Fibroblast of the aortic adventitia (primary cell): ENCODE measurements at regions not wholly inside any gene's neighbourhood (a gene's known extent, or its start where the extent isn't known, plus 50 kb on each side); places are given as distances from the start of the nearest gene placed in this dataset.

Experiments
- DNase-seq: peaks from one replicate; pipeline ENCODE4 v3.0.0-alpha.2; 2010; ENCODE audit warnings: low read depth
- H3K4me3 ChIP-seq: 2 replicates; pipeline ENCODE4 v1.5.1; 2011; ENCODE audit warnings: low read depth, mild to moderate bottlenecking, control low read depth, low read length, moderate library complexity
- CTCF ChIP-seq: IDR thresholded peaks from 2 replicates; pipeline ENCODE4 v1.5.1; 2011; ENCODE audit warnings: mild to moderate bottlenecking, low read length, control low read depth, inconsistent platforms; ENCODE audit not compliant: insufficient read depth

DNA sequence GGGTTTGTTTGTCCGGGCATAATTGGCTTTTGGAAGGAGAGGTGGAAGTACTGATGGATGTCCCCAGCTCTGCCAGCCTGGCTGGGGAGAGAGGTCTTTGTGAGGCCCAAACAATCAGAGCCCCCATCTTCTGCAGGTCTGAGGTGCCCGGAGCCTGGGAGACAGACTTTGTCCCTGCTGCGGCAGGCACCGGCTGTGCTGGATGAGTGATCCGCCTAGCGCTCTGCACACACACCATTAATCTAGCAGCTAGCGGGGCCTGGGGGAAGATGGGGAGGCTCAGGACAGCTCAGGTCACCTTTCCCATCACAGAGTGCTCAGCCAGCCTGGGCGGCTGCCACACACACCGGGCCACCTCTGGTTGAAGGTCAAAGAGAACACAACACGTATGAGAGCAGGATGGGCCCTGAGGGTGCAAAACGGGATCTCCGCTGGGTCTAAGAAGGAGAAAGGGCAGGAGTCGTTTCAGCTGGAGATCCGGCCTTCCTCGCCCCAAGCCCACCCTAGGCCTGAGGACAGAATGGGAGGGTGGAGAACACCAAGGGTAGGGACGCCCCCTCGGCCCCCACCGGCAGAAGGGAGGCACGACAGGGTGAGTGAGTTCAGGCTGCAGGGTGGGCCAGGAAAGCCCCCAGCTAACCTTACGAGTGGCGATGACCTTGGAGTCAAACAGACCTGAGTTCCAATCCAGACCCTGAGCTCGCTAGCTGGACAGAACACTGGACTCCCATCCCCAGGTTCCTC, 341.8 kb downstream of the NPHP4 start:
- no peak overlapping the region for H3K4me3 ChIP-seq
- no peak for DNase-seq
- TF ChIP-seq CTCF, result no peak

GRCh38 chr1:5649795-5650194, 342.4 kb downstream of the NPHP4 start:
- TF ChIP-seq CTCF, result no peak
- no peak for DNase-seq
- H3K4me3 ChIP-seq, result no peak overlapping the region

DNA sequence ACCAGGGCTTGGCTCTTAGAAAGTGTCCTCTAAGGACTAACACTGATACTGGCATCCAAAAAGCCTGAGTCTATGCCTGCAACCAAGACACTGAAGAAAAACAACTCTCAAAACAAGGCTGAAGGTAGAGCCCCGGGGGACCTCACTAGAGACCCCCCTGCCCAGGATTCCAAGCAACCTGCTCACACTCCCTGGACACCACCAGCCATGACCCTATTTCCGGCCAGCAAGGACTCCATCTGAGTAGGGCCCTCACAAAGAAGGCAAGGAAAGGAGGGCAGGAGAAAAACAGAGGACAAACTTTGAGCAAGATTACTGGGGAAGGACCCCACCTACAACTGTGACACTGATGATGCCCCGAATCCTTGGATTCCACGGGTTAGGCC, 343.1 kb downstream of the NPHP4 start:
- TF ChIP-seq CTCF, result no peak
- no peak for DNase-seq
- no peak overlapping the region for H3K4me3 ChIP-seq

DNA sequence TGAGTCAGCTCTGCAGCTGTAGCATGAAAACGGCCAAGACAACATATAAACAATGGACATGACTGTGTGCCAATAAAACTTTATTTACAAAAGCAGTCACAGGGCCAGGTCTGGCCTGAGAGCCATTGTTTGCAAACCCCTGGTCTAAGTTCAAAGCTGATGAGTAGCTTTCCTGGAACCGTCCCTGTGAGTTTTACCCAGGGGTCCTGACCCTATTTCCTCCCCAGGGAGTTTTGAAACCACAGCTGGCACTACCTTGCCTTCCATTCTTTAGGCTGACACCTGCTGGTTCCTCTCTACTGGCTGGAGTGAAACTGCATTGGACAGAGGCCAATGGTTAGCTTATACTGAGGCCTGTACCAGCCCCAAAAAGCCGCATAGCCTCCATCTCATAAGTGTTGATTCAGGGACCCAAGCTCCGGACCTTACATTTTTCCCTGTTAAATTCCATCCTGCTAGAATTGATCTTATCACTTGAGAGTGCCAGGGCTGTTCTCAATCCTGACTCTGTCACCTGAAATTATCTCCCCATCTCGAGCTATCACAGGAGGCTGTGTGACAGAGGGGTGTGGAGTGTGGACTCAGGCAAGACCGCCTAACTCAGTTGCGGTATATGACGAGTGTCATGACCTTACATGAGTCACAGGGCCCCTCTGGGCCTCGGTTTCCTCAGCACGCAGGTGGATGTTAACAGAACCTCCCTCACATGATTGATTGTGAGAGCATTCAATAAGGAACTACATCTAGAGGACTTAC, 343.6 kb downstream of the NPHP4 start:
- no peak for TF ChIP-seq CTCF
- DNase-seq, result no peak
- no peak overlapping the region for H3K4me3 ChIP-seq

DNA sequence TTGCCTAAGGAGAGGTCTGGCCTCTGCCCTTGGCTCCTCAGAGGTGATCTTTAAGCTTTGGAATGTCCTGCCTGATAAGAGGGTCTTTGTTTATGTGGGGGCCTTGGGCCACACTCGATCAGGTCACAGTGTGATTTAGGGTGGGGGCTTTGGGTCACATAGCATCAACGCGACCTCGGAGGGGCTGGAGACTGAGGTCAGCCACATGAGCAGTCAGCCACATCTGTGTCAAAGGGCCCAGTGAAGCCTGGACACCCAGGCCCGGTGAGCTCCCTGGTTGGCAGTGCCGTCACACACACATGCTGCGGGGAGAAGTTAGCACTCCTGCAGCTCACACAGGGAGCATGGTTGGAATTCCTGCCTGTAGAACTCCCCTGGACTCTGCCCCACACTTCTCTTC, 345.0 kb downstream of the NPHP4 start:
- TF ChIP-seq CTCF, result no peak
- no peak overlapping the region for H3K4me3 ChIP-seq
- no peak for DNase-seq

DNA sequence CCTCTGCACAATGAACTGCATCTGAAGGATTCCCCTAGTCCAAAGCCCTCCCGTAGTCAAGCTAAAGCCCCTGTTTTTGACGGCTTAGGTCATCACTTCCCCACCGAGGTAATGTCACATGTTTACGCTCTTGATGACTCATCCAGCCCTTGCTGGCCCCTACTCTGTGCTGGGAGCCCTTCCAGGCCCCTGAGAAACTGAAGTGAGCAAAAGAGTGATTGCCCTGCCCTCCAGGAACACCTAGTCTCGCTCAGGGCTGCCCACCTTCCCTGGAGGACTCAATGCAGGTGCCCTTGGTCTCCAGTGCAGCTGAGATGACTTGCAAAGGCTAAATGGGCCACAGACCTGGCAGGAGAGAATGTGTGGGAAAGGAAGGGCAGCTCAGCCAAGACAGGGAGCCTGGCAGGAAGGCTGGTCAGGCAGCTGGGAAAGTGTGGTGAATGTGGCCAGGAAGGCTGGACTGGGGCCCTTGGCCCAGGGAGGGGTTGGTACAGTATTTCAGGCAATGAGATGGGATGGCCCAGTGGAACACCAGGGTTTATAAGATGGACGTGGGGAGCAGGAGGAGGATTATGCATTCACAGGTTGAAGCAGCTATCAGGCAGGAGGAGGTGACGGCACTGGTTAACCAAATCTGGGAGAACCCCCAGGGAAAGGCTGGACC, 345.6 kb downstream of the NPHP4 start:
- no peak for TF ChIP-seq CTCF
- no peak overlapping the region for H3K4me3 ChIP-seq
- no peak for DNase-seq
